ENCODE measurements at regions not wholly inside any gene's neighbourhood (a gene's known extent, or its start where the extent isn't known, plus 50 kb on each side); places are given as distances from the start of the nearest gene placed in this dataset.

GRCh38 chr5:138657360-138657759 lies 82.2 kb upstream of the HSPA9 start:
- ChIA-PET POLR2A (no interaction called here), CTCF (interaction anchor here (1.2 kb wide), 1 partner anchor 10 kb away, joined by 3 read pairs; no protein-coding TSS in a partner anchor)
- TF ChIP-seq ARNT (IDR thresholded peaks at IDR 0.05) = no peak
- no peak for TF ChIP-seq SUZ12 (IDR thresholded peaks at IDR 0.05)
- no peak for TF ChIP-seq FOXM1 (IDR thresholded peaks at IDR 0.05; ENCODE audit: borderline replicate concordance)
- no peak for TF ChIP-seq LEF1 (IDR thresholded peaks at IDR 0.05; ENCODE audit: borderline replicate concordance)
- TF ChIP-seq PKNOX1 (IDR thresholded peaks at IDR 0.05) = no peak
- TF ChIP-seq L3MBTL2 (conservative IDR thresholded peaks at IDR 0.05) = no peak
- TF ChIP-seq SP1 (IDR thresholded peaks at IDR 0.05) = no peak
- no peak for TF ChIP-seq TARDBP (IDR thresholded peaks at IDR 0.05)
- no peak for TF ChIP-seq ZNF384 (IDR thresholded peaks at IDR 0.05)
- no peak for TF ChIP-seq HDGF (IDR thresholded peaks at IDR 0.05; ENCODE audit: borderline replicate concordance)
- TF ChIP-seq NFRKB (IDR thresholded peaks at IDR 0.05) = no peak
- no peak for TF ChIP-seq FOXK2 (IDR thresholded peaks at IDR 0.05)
- no peak for TF ChIP-seq FOXA1 (IDR thresholded peaks at IDR 0.05)
- TF ChIP-seq CTBP1 (IDR thresholded peaks at IDR 0.05; ENCODE audit: borderline replicate concordance) = no peak
- TF ChIP-seq ELF4 (IDR thresholded peaks at IDR 0.05) = no peak
- TF ChIP-seq BHLHE40 (IDR thresholded peaks at IDR 0.05; ENCODE audit: borderline replicate concordance) = no peak
- DNase-seq (ENCODE audit: extremely low spot score) = no peak

GRCh38 chr5:138656916-138657315 lies 81.7 kb upstream of the HSPA9 start:
- CTCF ChIA-PET = interaction anchor here (1.2 kb wide), 1 partner anchor 9 kb away, joined by 3 read pairs; no protein-coding TSS in a partner anchor

GRCh38 chr5:138655530-138656190 lies 80.5 kb upstream of the HSPA9 start:
- CTCF ChIA-PET = no interaction called here
- TF ChIP-seq LEF1 (IDR thresholded peaks at IDR 0.05; ENCODE audit: borderline replicate concordance) = no peak
- TF ChIP-seq PKNOX1 (IDR thresholded peaks at IDR 0.05) = no peak
- no peak for TF ChIP-seq SP1 (IDR thresholded peaks at IDR 0.05)
- POLR2A ChIA-PET = no interaction called here
- no peak for DNase-seq (ENCODE audit: extremely low spot score)

More at GRCh38 chr5:138656916-138657315, 81.7 kb upstream of the HSPA9 start:
- POLR2A ChIA-PET = no interaction called here
- DNase-seq (ENCODE audit: extremely low spot score) = no peak
- TF ChIP-seq L3MBTL2 (conservative IDR thresholded peaks at IDR 0.05) (no peak), PKNOX1 (IDR thresholded peaks at IDR 0.05) (no peak), TARDBP (IDR thresholded peaks at IDR 0.05) (no peak), BHLHE40 (IDR thresholded peaks at IDR 0.05; ENCODE audit: borderline replicate concordance) (no peak), NFRKB (IDR thresholded peaks at IDR 0.05) (no peak), SP1 (IDR thresholded peaks at IDR 0.05) (no peak), SUZ12 (IDR thresholded peaks at IDR 0.05) (no peak), FOXK2 (IDR thresholded peaks at IDR 0.05) (no peak), LEF1 (IDR thresholded peaks at IDR 0.05; ENCODE audit: borderline replicate concordance) (no peak), FOXA1 (IDR thresholded peaks at IDR 0.05) (no peak), HDGF (IDR thresholded peaks at IDR 0.05; ENCODE audit: borderline replicate concordance) (no peak), ARNT (IDR thresholded peaks at IDR 0.05) (no peak), CTBP1 (IDR thresholded peaks at IDR 0.05; ENCODE audit: borderline replicate concordance) (no peak), FOXM1 (IDR thresholded peaks at IDR 0.05; ENCODE audit: borderline replicate concordance) (no peak), ZNF384 (IDR thresholded peaks at IDR 0.05) (no peak), ELF4 (IDR thresholded peaks at IDR 0.05) (no peak)

GRCh38 chr5:138654281-138654867 lies 79.2 kb upstream of the HSPA9 start:
- ChIA-PET POLR2A (no interaction called here), CTCF (interaction anchor here (0.5 to 0.6 kb wide), 2 partner anchors 832 to 869 kb away, joined by 3 to 4 read pairs; no protein-coding TSS in a partner anchor)
- no peak for TF ChIP-seq SUZ12 (IDR thresholded peaks at IDR 0.05)
- TF ChIP-seq FOXA1 (IDR thresholded peaks at IDR 0.05) = no peak
- no peak for TF ChIP-seq SP1 (IDR thresholded peaks at IDR 0.05)
- TF ChIP-seq NFRKB (IDR thresholded peaks at IDR 0.05) = no peak
- TF ChIP-seq CTBP1 (IDR thresholded peaks at IDR 0.05; ENCODE audit: borderline replicate concordance) = no peak
- TF ChIP-seq ARNT (IDR thresholded peaks at IDR 0.05) = no peak
- TF ChIP-seq FOXK2 (IDR thresholded peaks at IDR 0.05) = no peak
- TF ChIP-seq BHLHE40 (IDR thresholded peaks at IDR 0.05; ENCODE audit: borderline replicate concordance) = no peak
- TF ChIP-seq PKNOX1 (IDR thresholded peaks at IDR 0.05) = no peak
- TF ChIP-seq ZNF384 (IDR thresholded peaks at IDR 0.05) = no peak
- TF ChIP-seq FOXM1 (IDR thresholded peaks at IDR 0.05; ENCODE audit: borderline replicate concordance) = no peak
- TF ChIP-seq L3MBTL2 (conservative IDR thresholded peaks at IDR 0.05) = no peak
- no peak for TF ChIP-seq HDGF (IDR thresholded peaks at IDR 0.05; ENCODE audit: borderline replicate concordance)
- no peak for TF ChIP-seq ELF4 (IDR thresholded peaks at IDR 0.05)
- no peak for TF ChIP-seq TARDBP (IDR thresholded peaks at IDR 0.05)
- no peak for TF ChIP-seq LEF1 (IDR thresholded peaks at IDR 0.05; ENCODE audit: borderline replicate concordance)
- DNase-seq (ENCODE audit: extremely low spot score) = no peak

GRCh38 chr5:138653502-138653901 lies 78.3 kb upstream of the HSPA9 start:
- CTCF ChIA-PET = interaction anchor here (0.9 kb wide), 1 partner anchor 12 kb away, joined by 3 read pairs; no protein-coding TSS in a partner anchor
- TF ChIP-seq NFRKB (IDR thresholded peaks at IDR 0.05) = no peak
- no peak for TF ChIP-seq PKNOX1 (IDR thresholded peaks at IDR 0.05)
- TF ChIP-seq LEF1 (IDR thresholded peaks at IDR 0.05; ENCODE audit: borderline replicate concordance) = no peak
- no peak for TF ChIP-seq CTBP1 (IDR thresholded peaks at IDR 0.05; ENCODE audit: borderline replicate concordance)
- no peak for TF ChIP-seq TARDBP (IDR thresholded peaks at IDR 0.05)
- TF ChIP-seq HDGF (IDR thresholded peaks at IDR 0.05; ENCODE audit: borderline replicate concordance) = no peak
- no peak for TF ChIP-seq L3MBTL2 (conservative IDR thresholded peaks at IDR 0.05)
- TF ChIP-seq SUZ12 (IDR thresholded peaks at IDR 0.05) = no peak
- TF ChIP-seq FOXM1 (IDR thresholded peaks at IDR 0.05; ENCODE audit: borderline replicate concordance) = no peak
- TF ChIP-seq ELF4 (IDR thresholded peaks at IDR 0.05) = no peak
- TF ChIP-seq ARNT (IDR thresholded peaks at IDR 0.05) = no peak
- no peak for TF ChIP-seq ZNF384 (IDR thresholded peaks at IDR 0.05)
- TF ChIP-seq SP1 (IDR thresholded peaks at IDR 0.05) = no peak
- no peak for TF ChIP-seq FOXA1 (IDR thresholded peaks at IDR 0.05)
- TF ChIP-seq BHLHE40 (IDR thresholded peaks at IDR 0.05; ENCODE audit: borderline replicate concordance) = no peak
- no peak for TF ChIP-seq FOXK2 (IDR thresholded peaks at IDR 0.05)
- no peak for DNase-seq (ENCODE audit: extremely low spot score)
- POLR2A ChIA-PET = no interaction called here

All from HEK293T (cell line).